HG02588 (cell line): ENCODE measurements at regions not wholly inside any gene's neighbourhood (a gene's known extent, or its start where the extent isn't known, plus 50 kb on each side); places are given as distances from the start of the nearest gene placed in this dataset.
"Not testable (repeated sequence)": the region's sequence is repeated elsewhere in the genome, so short reads cannot be mapped to it uniquely, and the experiment has no call there.

Experiments
- ATAC-seq: cut with Tn5 transposase; IDR thresholded peaks from one replicate; pipeline ENCODE4 v1.9.1; 2021; ENCODE audit warnings: mild to moderate bottlenecking, moderate library complexity; ENCODE audit not compliant: unreplicated experiment

GRCh38 chr2:38243186-38243880 lies 133.7 kb downstream of the ATL2 start:
- ATAC-seq, result no peak

- ATAC-seq, result no peak
These were observed 137.6 kb downstream of the ATL2 start for GRCh38 chr2:38239452-38239851.

GRCh38 chr2:38238705-38239104 lies 138.4 kb downstream of the ATL2 start:
- not testable (repeated sequence) for ATAC-seq

- no peak for ATAC-seq
These were observed 139.8 kb downstream of the ATL2 start for GRCh38 chr2:38237311-38237710.

- no peak for ATAC-seq
These were observed 143.7 kb downstream of the ATL2 start for GRCh38 chr2:38233231-38233983.

- ATAC-seq, result no peak
These were observed 144.6 kb downstream of the ATL2 start for GRCh38 chr2:38232454-38232853.

GRCh38 chr2:38230756-38231155 lies 146.3 kb downstream of the ATL2 start:
- no peak for ATAC-seq

GRCh38 chr2:38228753-38229152 lies 148.3 kb downstream of the ATL2 start:
- no peak for ATAC-seq

- ATAC-seq, result no peak
These were observed 149.0 kb upstream of the CYP1B1 start for GRCh38 chr2:38224821-38225437.

- no peak for ATAC-seq
These were observed 148.2 kb upstream of the CYP1B1 start for GRCh38 chr2:38224181-38224580.

GRCh38 chr2:38223256-38223655 lies 147.3 kb upstream of the CYP1B1 start:
- ATAC-seq, result no peak

GRCh38 chr2:38220164-38220563 lies 144.2 kb upstream of the CYP1B1 start:
- ATAC-seq, result no peak

GRCh38 chr2:38218995-38219394 lies 143.0 kb upstream of the CYP1B1 start:
- ATAC-seq, result no peak

GRCh38 chr2:38218591-38218991 lies 142.6 kb upstream of the CYP1B1 start:
- no peak for ATAC-seq

- ATAC-seq, result no peak
These were observed 141.6 kb upstream of the CYP1B1 start for GRCh38 chr2:38217401-38218188.

GRCh38 chr2:38216886-38217285 lies 140.9 kb upstream of the CYP1B1 start:
- ATAC-seq, result no peak

GRCh38 chr2:38215993-38216392 lies 140.0 kb upstream of the CYP1B1 start:
- no peak for ATAC-seq

GRCh38 chr2:38215522-38215921 lies 139.6 kb upstream of the CYP1B1 start:
- no peak for ATAC-seq

- ATAC-seq, result no peak
These were observed 138.3 kb upstream of the CYP1B1 start for GRCh38 chr2:38214209-38214717.

GRCh38 chr2:38213619-38214167 lies 137.7 kb upstream of the CYP1B1 start:
- no peak for ATAC-seq

- no peak for ATAC-seq
These were observed 136.4 kb upstream of the CYP1B1 start for GRCh38 chr2:38212312-38212711.
